ENCODE measurements at regions not wholly inside any gene's neighbourhood (a gene's known extent, or its start where the extent isn't known, plus 50 kb on each side); places are given as distances from the start of the nearest gene placed in this dataset.

GRCh38 chr3:109910772-109911171 is 573.4 kb upstream of the DPPA4 start:
- no peak for TF ChIP-seq CTCF (IDR thresholded peaks at IDR 0.05; ENCODE audit: insufficient read depth, low read depth, low read length, missing control alignments)
- no peak overlapping the region for H3K4me3 ChIP-seq (ENCODE audit: low read depth, low read length)
- DNase-seq (ENCODE audit: low read depth): no peak

GRCh38 chr3:109918740-109919139 is 581.4 kb upstream of the DPPA4 start:
- TF ChIP-seq CTCF (IDR thresholded peaks at IDR 0.05; ENCODE audit: insufficient read depth, low read depth, low read length, missing control alignments): no peak
- H3K4me3 ChIP-seq (ENCODE audit: low read depth, low read length): no peak overlapping the region
- DNase-seq (ENCODE audit: low read depth): peak; percentile 24

GRCh38 chr3:109920749-109921148 is 583.4 kb upstream of the DPPA4 start:
- no peak for TF ChIP-seq CTCF (IDR thresholded peaks at IDR 0.05; ENCODE audit: insufficient read depth, low read depth, low read length, missing control alignments)
- H3K4me3 ChIP-seq (ENCODE audit: low read depth, low read length): no peak overlapping the region
- DNase-seq (ENCODE audit: low read depth): no peak

GRCh38 chr3:109921509-109921908 is 584.2 kb upstream of the DPPA4 start:
- DNase-seq (ENCODE audit: low read depth): no peak
- TF ChIP-seq CTCF (IDR thresholded peaks at IDR 0.05; ENCODE audit: insufficient read depth, low read depth, low read length, missing control alignments): no peak
- H3K4me3 ChIP-seq (ENCODE audit: low read depth, low read length): no peak overlapping the region

- H3K4me3 ChIP-seq (ENCODE audit: low read depth, low read length): no peak overlapping the region
- DNase-seq (ENCODE audit: low read depth): no peak
- TF ChIP-seq CTCF (IDR thresholded peaks at IDR 0.05; ENCODE audit: insufficient read depth, low read depth, low read length, missing control alignments): no peak
Measured at GRCh38 chr3:109922856-109923255, 585.5 kb upstream of the DPPA4 start.

- TF ChIP-seq CTCF (IDR thresholded peaks at IDR 0.05; ENCODE audit: insufficient read depth, low read depth, low read length, missing control alignments): no peak
- H3K4me3 ChIP-seq (ENCODE audit: low read depth, low read length): no peak overlapping the region
- DNase-seq (ENCODE audit: low read depth): peak; percentile 9
Measured at GRCh38 chr3:109923431-109923830, 586.1 kb upstream of the DPPA4 start.

- DNase-seq (ENCODE audit: low read depth): no peak
- TF ChIP-seq CTCF (IDR thresholded peaks at IDR 0.05; ENCODE audit: insufficient read depth, low read depth, low read length, missing control alignments): no peak
- no peak overlapping the region for H3K4me3 ChIP-seq (ENCODE audit: low read depth, low read length)
Measured at GRCh38 chr3:109924196-109924595, 586.9 kb upstream of the DPPA4 start.
